Transverse colon (tissue), 4 donors: ENCODE measurements at regions not wholly inside any gene's neighbourhood (a gene's known extent, or its start where the extent isn't known, plus 50 kb on each side); places are given as distances from the start of the nearest gene placed in this dataset.

Experiments used
- DNase-seq: peaks from one replicate; pipeline ENCODE4 v3.0.0-alpha.2; 2019
- H3K27ac ChIP-seq, 4 donors: fragments of 200-600 bp; sonication (generic); 2 replicates each; pipeline ENCODE4 v1.5.1; 2016 to 2018; ENCODE audit warnings: inconsistent platforms in 4 of 4
- H3K27me3 ChIP-seq: fragments of 200-600 bp; sonication (generic); 2 replicates; pipeline ENCODE4 v1.5.1; 2017; ENCODE audit warnings: inconsistent platforms
- H3K36me3 ChIP-seq, 4 donors: fragments of 200-600 bp; sonication (generic); 2 replicates each; pipeline ENCODE4 v1.5.1; 2017 to 2019; ENCODE audit warnings: inconsistent platforms in 4 of 4
- H3K4me1 ChIP-seq, 4 donors: fragments of 200-600 bp; sonication (generic); 2 replicates each; pipeline ENCODE4 v1.5.1; 2017 to 2020; ENCODE audit warnings: inconsistent platforms in 4 of 4
- H3K4me3 ChIP-seq, 4 donors: fragments of 200-600 bp; sonication (generic); 1 replicate in 1 of 4; 2 replicates in 3 of 4; pipeline versions ENCODE4 v1.5.1 to v1.6.1; 2017 to 2019; ENCODE audit warnings: inconsistent platforms in 4 of 4
- H3K9me3 ChIP-seq, 2 donors: fragments of 200-600 bp; sonication (generic); 2 replicates each; pipeline ENCODE4 v1.5.1; 2017 to 2019; ENCODE audit warnings: inconsistent platforms in 2 of 2
- CTCF ChIP-seq, 5 experiments: fragments of 200-600 bp in 3 of 5; fragments of 450-650 bp in 2 of 5; sonication (generic) in 3 of 5; IDR thresholded peaks; 1 replicate in 2 of 5; 2 replicates in 3 of 5; pipeline ENCODE4 v1.5.1; 2016 to 2017; ENCODE audit warnings: antibody characterized with exemption in 5 of 5, inconsistent platforms in 3 of 5, mild to moderate bottlenecking in 2 of 5, moderate library complexity in 1 of 5
- EP300 ChIP-seq: sonication (generic); formaldehyde crosslinking; IDR thresholded peaks from one replicate; pipeline ENCODE4 v1.6.1; 2017; ENCODE audit warnings: antibody characterized with exemption, low read depth
- POLR2A ChIP-seq: fragments of 450-650 bp; IDR thresholded peaks from one replicate; pipeline ENCODE4 v1.6.1; 2016; ENCODE audit warnings: antibody characterized with exemption, mild to moderate bottlenecking, moderate library complexity
- POLR2AphosphoS5 ChIP-seq, 3 donors: sonication (generic); formaldehyde crosslinking; IDR thresholded peaks; one replicate each; pipeline ENCODE4 v1.6.1; 2016; ENCODE audit warnings: antibody characterized with exemption in 3 of 3
- WGBS, 2 donors: methylation state at CpG; one replicate each; pipeline ENCODE4 v1.1.5; 2018; ENCODE audit warnings: low coverage in 1 of 2; 5-methylcytosine and 5-hydroxymethylcytosine counted together
- in situ Hi-C, 4 donors: fragments of 200-750 bp; cut with MboI; loops; one replicate each; pipeline versions ENCODE4 v1.15.0 to v1.15.1; 2017; ENCODE audit warnings: low sequenced_read_pairs in 3 of 4, low pct_ligation_motif_present in 1 of 4, low pct_unique_long_range_greater_than_20kb in 1 of 4
- intact Hi-C: fragments of 100-400 bp; cut with DNase I; formaldehyde crosslinking; loops from one replicate; pipeline ENCODE4 v1.15.1; 2023; ENCODE audit warnings: low total_unique reads

GRCh38 chr3:59621037-59621436 lies 571.2 kb upstream of the CFAP20DC start:
- no peak overlapping the region for H3K4me3 ChIP-seq
- no peak overlapping the region for H3K27ac ChIP-seq
- H3K36me3 ChIP-seq: no peaks in the 10 kb centered on the region
- H3K27me3 ChIP-seq: no peaks in the 10 kb centered on the region
- TF ChIP-seq POLR2AphosphoS5 (IDR thresholded peaks at IDR 0.05) (no peak), EP300 (no peak), CTCF (IDR thresholded peaks at IDR 0.05) (no peak), POLR2A (no peak)
- DNase-seq: no peak
- no peaks in the 10 kb centered on the region for H3K4me1 ChIP-seq
- in situ Hi-C loops (no loop called here), intact Hi-C loops (no loop called here)
- WGBS, 2 donors: 79 to 85% methylated on average over 3 of the region's 3 CpGs
- H3K9me3 ChIP-seq: no peaks in the 10 kb centered on the region

GRCh38 chr3:59620325-59620724 lies 570.5 kb upstream of the CFAP20DC start:
- 71 to 92% methylated on average over 4 of the region's 4 CpGs for WGBS, 2 donors
- no peak overlapping the region for H3K4me3 ChIP-seq
- no peak overlapping the region for H3K27ac ChIP-seq
- H3K4me1 ChIP-seq: no peaks in the 10 kb centered on the region
- no peak for TF ChIP-seq EP300
- TF ChIP-seq POLR2AphosphoS5 (IDR thresholded peaks at IDR 0.05): no peak
- TF ChIP-seq CTCF (IDR thresholded peaks at IDR 0.05): no peak
- no peak for TF ChIP-seq POLR2A
- intact Hi-C loops: no loop called here
- DNase-seq: no peak
- H3K27me3 ChIP-seq: no peaks in the 10 kb centered on the region
- in situ Hi-C loops: no loop called here
- H3K36me3 ChIP-seq: no peaks in the 10 kb centered on the region
- H3K9me3 ChIP-seq: no peaks in the 10 kb centered on the region

DNA sequence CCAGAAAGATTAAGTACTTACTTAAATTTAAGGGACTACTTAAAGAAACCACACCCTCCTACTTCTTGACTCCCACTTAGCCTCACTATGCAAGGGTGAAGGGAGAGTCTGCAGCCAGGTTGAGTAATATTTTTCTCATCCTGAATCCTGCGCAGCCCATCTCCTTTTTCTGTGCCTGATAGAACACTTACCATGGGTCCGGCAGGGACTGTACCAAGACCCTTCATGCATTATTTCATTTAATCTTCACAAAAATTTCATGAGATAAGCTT lies 562.6 kb upstream of the CFAP20DC start:
- intact Hi-C loops: no loop called here
- Histone ChIP-seq H3K36me3 (no peaks in the 10 kb centered on the region), H3K27ac (no peak overlapping the region), H3K4me3 (no peak overlapping the region), H3K27me3 (no peaks in the 10 kb centered on the region), H3K4me1 (no peaks in the 10 kb centered on the region), H3K9me3 (no peaks in the 10 kb centered on the region)
- no peak for DNase-seq
- in situ Hi-C loops: no loop called here
- WGBS, 2 donors: 97 to 100% methylated on average over 2 of the region's 2 CpGs
- TF ChIP-seq POLR2AphosphoS5 (IDR thresholded peaks at IDR 0.05) (no peak), POLR2A (no peak), EP300 (no peak)

GRCh38 chr3:59611649-59612443 lies 562.0 kb upstream of the CFAP20DC start:
- no peak overlapping the region for H3K4me3 ChIP-seq
- H3K27me3 ChIP-seq: no peaks in the 10 kb centered on the region
- no peak for DNase-seq
- H3K36me3 ChIP-seq: no peaks in the 10 kb centered on the region
- intact Hi-C loops: no loop called here
- no peaks in the 10 kb centered on the region for H3K9me3 ChIP-seq
- in situ Hi-C loops: no loop called here
- H3K4me1 ChIP-seq: no peaks in the 10 kb centered on the region
- TF ChIP-seq POLR2AphosphoS5 (IDR thresholded peaks at IDR 0.05) (no peak), CTCF (IDR thresholded peaks at IDR 0.05) (no peak), POLR2A (no peak), EP300 (no peak)
- 66 to 67% methylated on average over 7 of the region's 7 CpGs for WGBS, 2 donors
- H3K27ac ChIP-seq: no peak overlapping the region
